ENCODE measurements at regions not wholly inside any gene's neighbourhood (a gene's known extent, or its start where the extent isn't known, plus 50 kb on each side); places are given as distances from the start of the nearest gene placed in this dataset.
A peak's percentile ranks its signal among the peaks of the same experiment; 100 is the strongest.

DNA sequence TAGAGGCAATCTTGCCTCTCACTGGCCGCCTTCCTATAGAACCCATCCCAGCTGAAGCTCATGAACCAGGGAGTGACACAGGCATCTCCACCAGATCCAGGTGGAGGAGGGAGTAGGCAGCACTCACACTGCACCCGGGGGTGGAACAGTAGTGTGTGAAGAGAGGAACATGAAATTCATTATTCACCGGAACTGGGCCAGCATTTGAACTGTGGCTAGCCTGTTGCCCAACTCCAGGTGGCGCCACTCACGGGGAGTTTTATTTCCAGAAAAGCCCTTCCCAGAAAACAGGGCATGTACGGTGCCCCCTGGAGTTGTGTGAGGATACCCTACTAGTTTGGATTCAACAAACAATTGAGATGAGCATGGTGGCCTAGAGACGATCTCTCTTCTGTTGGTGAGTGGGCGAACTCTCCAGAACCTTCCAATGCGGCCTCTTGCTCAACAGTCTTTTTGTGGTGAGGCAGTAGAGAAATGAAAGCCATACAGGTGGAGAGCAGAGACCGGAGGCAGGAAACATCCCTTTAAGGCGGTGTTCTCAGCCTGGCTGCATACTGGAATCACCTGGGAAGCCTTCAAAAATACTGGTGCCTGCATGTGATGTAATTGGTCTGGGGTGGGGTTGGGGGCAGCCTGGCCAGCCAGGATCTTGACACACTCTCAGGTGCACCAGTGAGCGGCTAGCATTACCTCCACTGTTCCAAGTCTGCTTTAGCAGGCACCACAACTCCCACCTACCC lies 73.5 kb upstream of the NEDD4L start:
- TF ChIP-seq, protein P1, sequence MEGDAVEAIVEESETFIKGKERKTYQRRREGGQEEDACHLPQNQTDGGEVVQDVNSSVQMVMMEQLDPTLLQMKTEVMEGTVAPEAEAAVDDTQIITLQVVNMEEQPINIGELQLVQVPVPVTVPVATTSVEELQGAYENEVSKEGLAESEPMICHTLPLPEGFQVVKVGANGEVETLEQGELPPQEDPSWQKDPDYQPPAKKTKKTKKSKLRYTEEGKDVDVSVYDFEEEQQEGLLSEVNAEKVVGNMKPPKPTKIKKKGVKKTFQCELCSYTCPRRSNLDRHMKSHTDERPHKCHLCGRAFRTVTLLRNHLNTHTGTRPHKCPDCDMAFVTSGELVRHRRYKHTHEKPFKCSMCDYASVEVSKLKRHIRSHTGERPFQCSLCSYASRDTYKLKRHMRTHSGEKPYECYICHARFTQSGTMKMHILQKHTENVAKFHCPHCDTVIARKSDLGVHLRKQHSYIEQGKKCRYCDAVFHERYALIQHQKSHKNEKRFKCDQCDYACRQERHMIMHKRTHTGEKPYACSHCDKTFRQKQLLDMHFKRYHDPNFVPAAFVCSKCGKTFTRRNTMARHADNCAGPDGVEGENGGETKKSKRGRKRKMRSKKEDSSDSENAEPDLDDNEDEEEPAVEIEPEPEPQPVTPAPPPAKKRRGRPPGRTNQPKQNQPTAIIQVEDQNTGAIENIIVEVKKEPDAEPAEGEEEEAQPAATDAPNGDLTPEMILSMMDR (IDR thresholded peaks at IDR 0.05; ENCODE audit: borderline replicate concordance, control extremely low read depth, extremely low read depth, insufficient read depth, missing control alignments), result peak; percentile 19
- no peak for DNase-seq (ENCODE audit: low spot score)
- in situ Hi-C loops (cut with MboI; ENCODE audit: low sequenced_read_pairs, unreplicated experiment), result no loop called here

DNA sequence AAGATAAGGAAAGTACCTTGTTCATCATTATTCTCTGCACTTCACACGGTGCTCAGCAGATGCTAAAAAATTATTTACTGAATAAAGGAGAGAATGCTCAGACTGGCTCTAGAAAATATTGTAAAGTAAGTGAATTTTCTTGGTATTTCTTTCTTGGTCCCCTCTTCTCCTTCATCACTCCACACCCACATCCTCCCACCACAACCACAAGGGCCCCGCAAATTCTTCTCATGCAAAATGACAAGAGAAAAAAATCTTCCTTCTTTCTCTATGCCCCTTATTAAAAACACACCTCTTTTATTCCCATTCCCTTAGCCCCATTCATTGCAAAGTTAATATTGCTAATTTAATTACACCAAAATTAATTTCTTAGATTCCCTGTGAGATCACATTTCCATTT lies 74.2 kb upstream of the NEDD4L start:
- DNase-seq (ENCODE audit: low spot score), result no peak
- TF ChIP-seq, protein P1 (IDR thresholded peaks at IDR 0.05; ENCODE audit: borderline replicate concordance, control extremely low read depth, extremely low read depth, insufficient read depth, missing control alignments), result no peak
- in situ Hi-C loops (cut with MboI; ENCODE audit: low sequenced_read_pairs, unreplicated experiment), result no loop called here

DNA sequence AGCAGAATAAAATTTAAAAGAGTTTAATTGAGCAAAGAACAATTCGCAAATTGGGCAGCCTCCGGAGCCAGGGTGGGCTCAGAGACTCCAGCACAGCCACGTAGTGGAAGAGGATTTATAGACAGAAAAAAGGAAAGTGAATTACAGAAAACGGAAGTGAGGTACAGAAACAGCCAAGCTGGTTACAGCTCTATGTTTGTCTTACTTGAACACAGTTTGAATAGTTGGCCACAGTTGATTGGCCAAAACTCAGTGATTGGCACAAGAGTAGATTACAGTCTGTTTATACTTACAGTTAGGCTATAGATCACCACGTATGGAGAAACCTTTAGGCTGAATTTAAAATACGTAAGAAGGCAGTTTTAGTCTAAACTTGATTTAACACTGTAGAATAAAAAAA lies 78.8 kb upstream of the NEDD4L start:
- in situ Hi-C loops (cut with MboI; ENCODE audit: low sequenced_read_pairs, unreplicated experiment), result no loop called here
- TF ChIP-seq, protein P1 (IDR thresholded peaks at IDR 0.05; ENCODE audit: borderline replicate concordance, control extremely low read depth, extremely low read depth, insufficient read depth, missing control alignments), result no peak
- no peak for DNase-seq (ENCODE audit: low spot score)

DNA sequence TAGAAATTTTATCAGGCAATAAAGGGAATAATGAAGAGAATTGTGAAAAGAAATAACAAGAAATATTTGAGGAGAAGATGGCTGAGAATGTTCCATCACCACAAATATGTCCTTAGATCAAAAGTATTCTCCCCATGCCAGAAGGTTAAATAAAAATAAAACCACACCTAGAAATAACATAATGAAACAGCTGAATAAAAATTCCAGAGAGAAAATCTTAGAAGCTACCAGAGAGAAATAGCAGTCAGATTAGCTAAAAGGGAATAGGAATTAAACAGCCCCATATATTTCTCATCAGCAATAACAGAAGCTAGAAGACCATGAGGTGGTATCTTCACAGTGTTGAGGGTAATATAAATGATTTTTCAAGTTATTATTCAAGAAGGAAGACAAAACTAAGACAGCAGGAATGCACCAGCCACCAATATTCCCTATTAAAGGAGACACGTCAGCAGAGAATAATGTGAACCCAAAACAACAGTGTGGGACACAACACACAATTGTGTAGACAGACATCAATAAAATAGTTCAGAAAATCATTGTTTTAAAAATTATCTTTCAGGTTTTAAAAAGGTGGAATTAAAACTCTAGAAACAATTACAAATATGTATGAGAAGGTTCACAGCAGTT lies 82.0 kb upstream of the NEDD4L start:
- in situ Hi-C loops (cut with MboI; ENCODE audit: low sequenced_read_pairs, unreplicated experiment), result no loop called here
- TF ChIP-seq, protein P1 (IDR thresholded peaks at IDR 0.05; ENCODE audit: borderline replicate concordance, control extremely low read depth, extremely low read depth, insufficient read depth, missing control alignments), result no peak
- no peak for DNase-seq (ENCODE audit: low spot score)

DNA sequence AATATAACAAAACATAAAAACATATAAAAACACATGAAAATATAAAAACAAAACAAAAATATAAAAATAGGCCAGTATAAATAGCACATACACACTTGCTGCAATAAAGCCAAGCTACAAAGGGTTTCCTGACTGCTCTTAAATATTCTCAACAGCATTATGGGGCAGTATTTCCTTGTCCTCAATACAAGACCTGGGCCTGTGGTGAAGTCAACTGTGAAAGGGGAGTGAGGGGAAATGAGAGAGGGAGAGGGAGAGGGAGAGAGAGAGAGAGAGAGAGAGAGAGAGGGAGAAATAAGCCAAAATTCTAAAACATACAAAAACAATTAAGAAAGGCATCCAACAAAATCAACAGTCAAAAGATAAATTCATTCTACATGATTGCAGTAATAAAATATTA lies 82.6 kb upstream of the NEDD4L start:
- in situ Hi-C loops (cut with MboI; ENCODE audit: low sequenced_read_pairs, unreplicated experiment), result no loop called here
- TF ChIP-seq, protein P1 (IDR thresholded peaks at IDR 0.05; ENCODE audit: borderline replicate concordance, control extremely low read depth, extremely low read depth, insufficient read depth, missing control alignments), result no peak
- DNase-seq (ENCODE audit: low spot score), result no peak

DNA sequence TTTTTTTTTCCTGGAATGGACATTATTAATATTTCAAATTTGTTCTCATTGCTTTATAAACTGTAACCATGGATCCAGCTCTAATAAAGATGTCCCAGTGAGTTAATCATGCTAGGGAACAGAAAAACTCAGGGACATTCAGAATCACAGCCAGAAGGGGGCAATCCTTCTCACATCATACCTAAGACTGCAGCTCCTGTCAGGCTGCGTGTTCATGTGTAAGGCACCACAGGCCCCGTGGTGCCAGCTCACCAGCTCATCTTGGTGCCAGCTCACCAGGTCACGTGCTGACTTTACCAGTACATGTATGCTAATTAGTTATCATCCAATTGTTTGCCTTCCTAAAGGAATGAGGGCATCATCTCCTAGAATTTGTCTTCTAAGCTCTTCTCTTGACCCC lies 84.7 kb upstream of the NEDD4L start:
- in situ Hi-C loops (cut with MboI; ENCODE audit: low sequenced_read_pairs, unreplicated experiment), result no loop called here
- peak; percentile 43 for DNase-seq (ENCODE audit: low spot score)
- TF ChIP-seq, protein P1 (IDR thresholded peaks at IDR 0.05; ENCODE audit: borderline replicate concordance, control extremely low read depth, extremely low read depth, insufficient read depth, missing control alignments), result no peak
